ENCODE measurements at regions not wholly inside any gene's neighbourhood (a gene's known extent, or its start where the extent isn't known, plus 50 kb on each side); places are given as distances from the start of the nearest gene placed in this dataset.

DNA sequence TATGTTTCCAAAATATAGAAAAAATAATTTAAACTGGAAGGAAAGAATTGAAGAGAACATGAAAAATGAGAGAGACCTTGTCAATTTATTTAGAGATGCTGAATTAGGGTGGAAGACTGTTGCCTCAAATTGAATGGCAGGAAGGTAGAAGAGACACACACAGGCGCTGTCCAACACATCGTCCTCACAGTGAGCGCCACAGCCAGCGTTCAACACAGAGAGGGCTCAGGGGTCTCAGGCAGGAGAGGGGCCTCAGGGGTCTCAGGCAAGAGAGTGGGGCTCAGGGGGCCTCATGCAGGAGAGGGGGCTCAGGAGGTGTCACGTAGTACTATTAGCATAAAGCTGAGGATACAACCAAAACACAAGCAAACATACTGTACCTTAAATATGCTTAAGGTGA is 65.7 kb downstream of the TMEM18 start:
- no peak for DNase-seq

DNA sequence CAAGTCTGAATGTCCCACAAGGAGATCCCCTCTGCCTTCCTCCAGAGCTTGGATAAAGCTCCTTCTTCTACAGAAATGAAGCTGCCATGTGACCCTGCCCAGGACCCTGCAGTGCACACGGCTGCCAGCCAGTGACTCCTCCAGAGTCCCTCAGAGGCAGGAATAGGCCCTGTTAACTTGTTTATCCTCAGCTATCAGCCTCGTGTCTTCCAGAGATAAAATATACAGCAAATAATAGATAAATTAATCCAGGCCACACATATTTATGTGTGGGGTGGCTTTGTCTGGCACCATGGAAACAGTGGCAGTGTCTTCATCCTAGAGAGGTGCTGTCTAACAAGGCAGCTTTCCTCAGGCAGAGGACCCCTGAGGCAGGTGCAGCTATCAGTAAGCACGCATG is 66.7 kb downstream of the TMEM18 start:
- DNase-seq = no peak

DNA sequence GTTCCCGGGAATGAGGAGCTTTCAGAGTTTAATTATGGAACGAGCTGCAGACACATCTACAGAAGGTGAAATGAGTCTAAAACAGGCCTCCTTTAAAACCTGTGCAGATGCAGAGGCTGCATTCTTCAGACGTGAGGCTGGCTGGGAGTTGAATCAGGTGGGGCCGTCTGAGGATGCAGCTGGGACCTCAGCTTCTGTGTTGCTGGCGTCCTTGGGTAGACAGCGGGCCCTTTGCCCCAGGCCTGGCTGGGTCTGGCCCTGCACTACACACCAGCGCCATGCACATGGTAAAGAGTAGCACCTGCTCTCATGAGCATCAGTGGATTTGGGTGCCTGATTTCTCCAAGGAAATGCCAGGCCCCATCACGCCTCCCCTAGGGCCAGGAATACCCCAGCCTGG is 67.3 kb downstream of the TMEM18 start:
- DNase-seq = no peak

DNA sequence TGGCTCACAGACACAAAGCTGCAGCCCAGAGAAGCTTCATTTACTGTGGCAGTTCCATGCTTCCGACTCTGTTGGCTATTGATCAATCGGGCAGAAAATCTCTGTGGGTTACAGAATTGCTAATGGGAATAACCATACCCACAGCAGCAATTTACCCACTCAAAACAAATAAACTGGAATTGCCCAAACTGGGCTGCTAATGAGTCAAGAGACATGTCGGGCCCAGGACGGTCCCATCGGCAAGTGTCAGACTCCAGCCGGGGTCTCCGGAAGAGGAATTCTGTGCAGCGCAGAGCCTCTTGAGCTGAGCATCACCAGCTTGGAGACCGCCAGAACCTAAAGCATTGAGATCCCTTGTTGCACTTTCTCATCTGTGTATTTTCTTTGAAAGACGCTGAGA is 67.8 kb downstream of the TMEM18 start:
- DNase-seq = no peak

DNA sequence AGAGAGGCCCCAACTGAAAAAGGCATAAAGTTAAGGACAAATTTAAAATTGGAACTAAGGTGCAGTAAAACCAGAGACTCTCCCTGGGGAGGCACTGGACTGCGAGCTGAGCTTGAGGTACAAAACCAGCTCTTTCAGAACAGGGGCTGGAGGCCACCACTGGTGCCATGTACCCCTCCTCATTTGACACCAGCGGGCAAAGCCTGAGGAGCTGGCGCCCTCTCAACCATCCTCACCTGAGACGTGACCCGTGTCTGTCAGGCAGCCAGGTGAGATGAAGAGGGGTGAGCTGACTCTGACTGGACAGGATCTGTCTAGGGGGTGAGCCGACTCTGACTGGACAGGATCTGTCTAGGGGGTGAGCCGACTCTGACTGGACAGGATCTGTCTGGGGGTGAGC is 68.5 kb downstream of the TMEM18 start:
- DNase-seq = no peak

DNA sequence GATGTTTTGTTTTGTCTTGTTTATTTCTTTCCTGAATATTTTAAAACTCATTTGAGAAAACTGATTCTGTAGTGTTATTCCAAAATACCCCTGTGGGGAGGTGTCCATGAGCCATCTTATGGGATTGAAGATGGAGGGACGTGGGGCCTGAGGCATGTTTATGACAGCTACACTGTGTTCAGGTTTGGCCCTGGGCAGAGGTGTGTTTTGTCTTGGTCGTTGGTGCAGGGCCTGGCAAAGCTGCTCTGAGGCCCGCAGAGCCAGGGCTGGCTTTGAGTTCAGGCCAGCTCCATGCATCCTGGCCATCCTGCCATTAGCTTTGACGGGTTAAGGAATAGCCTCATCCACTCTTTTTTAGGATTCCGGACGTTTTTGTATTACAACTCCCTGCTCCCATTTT is 68.9 kb downstream of the TMEM18 start:
- no peak for DNase-seq

DNA sequence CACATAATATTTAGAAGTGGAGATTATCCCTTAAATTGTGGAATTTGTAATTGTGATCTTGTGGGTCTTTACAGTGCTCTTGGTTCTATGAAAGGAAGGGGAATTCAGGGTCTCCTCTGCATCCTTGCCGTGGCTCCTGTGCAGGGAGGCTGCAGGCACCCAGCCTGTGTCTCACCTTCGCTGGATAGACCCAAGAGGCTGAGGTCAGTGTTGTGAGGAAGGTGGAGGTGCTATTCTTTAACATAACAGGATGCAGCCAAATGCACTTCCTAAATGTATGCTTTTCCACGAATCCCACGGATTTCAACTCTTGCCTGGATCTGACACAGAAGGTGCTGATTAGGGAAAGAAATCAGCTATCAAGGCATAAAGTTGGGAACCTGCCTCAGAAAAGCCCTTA is 69.5 kb downstream of the TMEM18 start:
- DNase-seq = no peak

DNA sequence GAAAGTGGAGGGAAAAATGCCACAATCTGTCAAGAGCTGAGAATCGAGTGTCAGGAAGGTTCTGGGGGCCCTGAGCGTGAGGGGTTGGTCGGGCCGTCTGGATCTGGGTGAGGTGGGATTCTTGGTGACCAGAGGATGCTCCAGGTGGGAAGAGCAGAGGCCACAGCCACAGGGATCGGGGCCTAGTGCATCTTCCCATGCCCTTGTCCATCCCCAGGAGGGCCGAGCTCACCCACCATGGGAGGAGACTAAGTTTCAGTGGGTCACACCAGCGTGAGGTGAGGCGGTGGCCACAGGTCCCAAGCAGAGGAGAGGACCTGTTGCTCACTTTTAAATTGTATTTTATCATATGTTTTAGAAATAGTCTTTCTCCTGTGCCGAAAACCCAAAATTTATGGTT is 70.0 kb downstream of the TMEM18 start:
- no peak for DNase-seq

DNA sequence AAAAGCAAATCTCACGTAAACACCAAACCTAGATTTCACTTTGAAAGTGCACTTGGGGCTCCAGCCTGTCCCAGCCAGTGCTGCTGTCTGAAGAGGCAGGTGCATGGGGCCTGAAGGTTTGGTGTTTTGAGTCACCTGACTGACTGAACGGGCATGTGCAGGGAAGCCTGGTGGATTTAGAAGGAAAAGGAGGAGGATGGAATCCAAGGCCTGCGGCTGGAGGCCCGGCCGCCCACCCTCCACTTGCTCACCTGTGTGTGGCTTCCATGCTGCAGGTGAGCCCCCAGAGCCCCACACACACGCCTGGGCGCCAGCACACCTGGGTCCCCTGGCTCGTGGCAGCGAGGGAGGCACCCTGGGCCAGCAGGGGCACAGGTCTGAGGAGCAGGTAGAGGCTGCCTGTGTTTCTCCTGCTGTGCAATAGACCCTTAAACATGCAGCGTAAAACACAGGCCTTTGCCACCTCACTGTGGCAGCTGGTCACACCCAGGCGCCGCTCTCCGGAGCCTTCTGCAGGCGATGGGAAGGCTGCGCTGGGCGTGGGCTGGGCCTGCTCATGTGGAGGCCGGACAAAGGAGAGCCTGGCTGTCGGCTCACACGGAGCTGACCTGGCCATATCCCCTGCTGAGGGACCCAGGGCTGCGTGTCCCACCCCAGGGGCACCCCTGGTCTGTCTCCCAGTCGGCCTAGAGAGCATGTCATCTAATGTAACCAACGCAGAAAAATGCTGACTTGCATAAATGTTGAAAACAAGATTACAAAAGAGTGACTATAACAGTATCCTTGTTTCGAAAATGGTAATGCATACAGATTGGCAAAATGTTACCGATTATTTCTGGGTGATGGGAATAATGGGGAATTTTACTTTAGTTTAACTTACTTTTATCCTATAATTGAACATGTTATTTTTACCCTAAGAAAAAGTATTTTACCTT is 71.3 kb downstream of the TMEM18 start:
- DNase-seq = no peak

DNA sequence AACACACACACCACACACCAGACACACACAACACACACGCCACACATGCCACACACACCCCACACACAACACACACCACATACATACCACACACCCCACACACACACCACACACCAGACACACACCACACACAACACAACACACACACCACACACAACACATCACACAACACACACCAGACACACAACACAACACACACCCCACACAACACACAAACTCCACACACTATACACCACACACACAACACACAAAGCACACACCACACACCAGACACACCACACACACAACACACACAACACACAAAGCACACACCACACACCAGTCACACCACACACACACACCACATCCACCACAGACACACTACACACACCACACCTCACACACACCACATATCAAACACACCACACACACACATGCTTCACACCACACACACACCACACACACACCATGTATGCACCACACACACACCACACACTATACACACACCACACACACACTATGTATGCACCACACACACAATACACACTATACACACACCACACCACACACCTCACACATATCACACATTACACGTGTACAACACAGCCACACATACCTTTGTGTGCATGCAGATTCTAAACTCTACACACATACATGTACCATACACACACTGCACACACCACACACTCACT is 72.2 kb downstream of the TMEM18 start:
- no peak for DNase-seq

DNA sequence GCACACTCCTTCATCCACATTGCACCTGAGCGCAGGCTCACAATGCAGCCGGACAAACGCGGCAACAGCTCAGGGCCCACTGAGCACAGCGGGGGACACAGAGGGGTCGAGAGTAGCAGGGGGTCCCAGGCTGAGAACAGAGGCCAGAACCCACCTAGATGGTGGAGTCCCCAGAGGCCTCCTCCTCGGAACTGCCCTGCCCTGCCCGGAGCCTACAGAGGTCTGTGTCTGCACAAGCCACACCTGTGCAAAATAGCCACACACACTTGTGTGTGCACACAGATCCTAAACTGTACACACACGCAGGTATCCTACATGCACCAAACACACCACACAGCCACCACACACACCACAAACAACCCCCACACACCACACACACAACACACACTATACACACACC is 72.8 kb downstream of the TMEM18 start:
- no peak for DNase-seq

DNA sequence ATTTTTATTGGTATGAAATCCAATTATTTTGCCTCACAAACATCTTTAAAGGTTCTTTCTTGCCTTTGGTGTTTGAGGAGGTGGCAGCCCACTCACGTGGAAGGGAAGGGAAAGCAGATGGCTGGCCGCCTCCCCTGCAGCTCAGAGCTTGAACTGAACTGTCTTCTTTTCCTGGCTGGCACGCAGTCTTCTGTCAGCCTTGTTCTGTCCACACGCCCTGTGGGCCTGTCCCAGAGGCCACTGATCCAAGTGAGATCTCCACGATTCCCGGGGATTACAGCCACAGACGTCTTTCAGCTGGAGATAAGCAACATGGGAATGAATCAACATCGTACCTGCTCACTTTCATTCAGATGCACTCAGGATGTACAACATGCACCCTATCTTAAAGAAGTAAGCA is 73.3 kb downstream of the TMEM18 start:
- no peak for DNase-seq

DNA sequence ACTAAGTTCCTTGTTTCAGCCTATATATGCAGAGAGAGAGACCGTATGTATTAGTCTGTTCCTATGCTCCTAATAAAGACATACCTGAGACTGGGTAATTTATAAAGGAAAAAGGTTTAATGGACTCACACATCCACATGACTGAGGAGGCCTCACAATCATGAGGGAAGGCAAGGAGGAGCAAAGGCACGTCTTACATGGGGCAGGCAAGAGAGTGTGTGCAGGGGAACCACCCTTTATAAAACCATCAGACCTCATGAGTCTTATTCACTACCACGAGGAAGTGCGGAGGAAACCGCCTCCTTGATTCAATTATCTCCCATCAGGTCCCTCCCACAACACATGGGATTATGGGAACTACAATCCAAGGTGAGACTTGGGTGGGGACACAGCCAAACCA is 73.8 kb downstream of the TMEM18 start:
- no peak for DNase-seq

DNA sequence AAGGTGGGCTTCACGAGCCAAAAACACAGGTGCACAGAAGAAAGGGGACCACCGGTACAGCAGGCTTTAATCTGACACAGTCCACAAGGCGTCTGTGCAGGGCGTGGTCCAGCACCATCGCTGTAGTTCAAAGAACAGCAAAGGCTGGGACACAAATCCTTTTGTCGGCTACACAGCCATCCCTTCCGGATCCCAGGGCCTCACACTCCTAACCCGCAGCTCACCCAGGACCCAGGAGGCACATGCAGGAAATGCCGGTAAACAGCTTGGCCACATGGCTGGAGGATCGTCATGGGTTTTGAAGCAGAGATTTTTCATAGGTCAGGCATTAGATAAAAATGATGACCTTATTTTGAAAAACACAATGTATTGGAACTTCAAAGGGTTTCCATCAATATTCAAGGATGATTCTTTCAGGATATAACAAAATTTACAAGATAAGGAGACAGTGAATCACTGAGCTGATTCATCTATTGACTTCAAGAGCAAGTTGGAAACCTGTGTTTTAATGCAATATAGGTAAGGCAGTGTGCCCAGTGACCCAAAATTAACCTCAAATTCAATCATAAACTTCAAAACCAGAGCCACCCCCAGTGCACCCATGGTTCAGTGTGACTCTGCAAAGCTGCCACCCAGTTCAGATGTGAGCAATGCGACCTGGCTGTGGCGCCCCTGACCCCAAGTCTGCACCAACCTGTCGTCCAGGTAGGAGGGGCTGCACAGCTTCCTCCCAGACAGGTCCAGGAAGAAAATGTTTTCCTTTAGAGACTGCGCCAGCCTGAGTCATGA is 74.4 kb downstream of the TMEM18 start:
- no peak for DNase-seq

DNA sequence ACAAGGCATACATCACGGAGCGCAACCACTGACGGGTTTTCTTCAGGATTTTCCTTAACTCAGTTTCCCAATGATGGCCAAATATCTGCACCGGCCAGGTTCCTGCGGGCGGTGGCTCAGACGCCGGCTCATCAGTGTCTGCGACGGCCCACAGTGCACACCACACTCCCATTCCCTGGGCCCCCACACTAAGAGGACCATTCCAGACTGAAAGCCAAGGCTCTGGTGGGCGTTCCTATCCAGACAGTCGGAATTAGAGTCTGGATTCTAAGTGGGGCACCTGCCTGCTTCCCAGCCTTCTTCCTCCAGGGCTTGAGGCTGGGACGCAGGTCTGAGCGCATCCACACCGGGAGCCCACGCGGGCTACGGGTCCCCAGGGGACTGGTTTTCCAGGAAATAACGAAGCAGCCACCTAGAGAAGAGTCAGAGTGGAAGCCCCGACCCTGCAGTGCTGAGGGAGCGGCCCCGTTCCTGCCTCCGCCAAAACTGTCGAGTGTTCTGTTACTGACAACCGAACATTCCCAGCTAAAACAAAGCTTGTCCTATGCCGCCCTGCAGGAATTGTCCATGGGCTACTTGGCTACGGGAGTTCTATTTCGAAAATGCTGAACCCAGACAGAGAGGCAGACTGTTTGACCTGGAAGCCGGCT is 75.3 kb downstream of the TMEM18 start:
- no peak for DNase-seq

DNA sequence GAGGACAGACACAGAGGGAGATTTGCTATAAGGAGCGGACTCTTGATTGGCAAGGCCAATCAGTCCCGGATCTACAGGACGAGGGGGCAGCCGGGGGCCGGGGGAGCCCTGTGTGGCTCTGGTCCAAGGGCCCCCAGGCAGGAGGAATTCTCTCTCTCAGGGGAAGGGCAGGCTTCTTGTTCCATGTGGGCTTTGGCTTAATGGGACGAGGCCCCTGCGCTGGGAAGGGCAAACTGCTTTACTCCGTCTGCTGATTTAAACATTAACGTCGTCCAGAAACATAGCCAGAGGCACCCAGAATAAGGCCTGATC is 75.9 kb downstream of the TMEM18 start:
- no peak for DNase-seq

DNA sequence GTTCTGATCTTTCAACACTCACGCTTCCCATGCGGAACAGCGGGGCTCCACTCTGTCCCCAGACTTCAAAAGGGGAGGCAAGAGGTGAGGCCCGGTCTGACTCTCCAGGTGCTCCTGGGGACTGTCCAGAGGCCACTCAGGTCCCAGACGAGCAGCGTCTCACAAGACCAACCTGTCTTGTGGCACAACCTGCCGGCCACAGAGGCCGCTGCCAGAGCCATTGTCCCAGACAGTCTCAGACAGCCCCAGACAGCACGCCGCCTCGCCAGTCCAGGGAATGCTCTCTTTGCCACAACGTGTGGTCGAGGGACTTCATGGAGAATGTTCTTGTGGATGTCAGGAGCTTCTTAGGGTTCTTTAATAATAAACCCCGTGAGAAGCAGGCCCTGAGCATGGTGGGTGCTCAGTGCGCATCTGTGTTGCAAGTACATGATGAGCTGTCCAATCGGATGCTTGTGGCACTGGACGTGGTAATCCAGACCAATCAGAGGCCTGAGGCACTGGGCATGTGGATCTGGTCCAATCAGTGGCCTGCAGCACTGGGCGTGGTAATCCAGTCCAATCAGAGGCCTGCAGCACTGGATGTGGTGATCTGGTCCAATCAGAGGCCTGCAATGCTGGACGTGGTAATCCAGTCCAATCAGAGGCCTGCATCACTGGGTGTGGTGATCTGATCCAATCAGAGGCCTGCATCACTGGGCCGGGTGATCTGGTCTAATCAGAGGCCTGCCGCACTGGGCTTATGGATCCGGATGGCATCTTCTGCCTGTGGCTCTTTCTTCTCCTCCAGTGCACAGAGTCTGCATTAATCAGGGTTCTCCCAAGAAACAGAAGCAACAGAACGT is 76.4 kb downstream of the TMEM18 start:
- no peak for DNase-seq

DNA sequence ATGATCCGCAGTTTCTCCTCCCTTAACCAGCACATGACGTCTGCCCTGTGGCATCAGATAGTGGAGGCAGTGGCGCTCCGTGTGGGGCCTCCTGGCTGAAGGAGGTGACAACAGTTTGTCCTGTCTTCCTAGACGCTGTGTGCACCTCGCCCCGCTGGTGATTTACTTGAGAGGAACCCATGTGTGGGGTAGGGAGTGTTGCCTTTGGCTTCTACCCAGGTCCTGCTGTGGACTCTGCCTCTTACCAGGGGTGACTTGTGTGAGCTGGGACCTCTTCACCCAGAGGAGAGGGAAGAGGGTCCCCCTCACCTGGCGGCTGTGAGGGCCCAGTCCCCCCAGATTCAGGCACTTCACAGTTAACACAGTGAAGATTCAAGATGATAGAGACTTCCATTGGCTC is 77.6 kb downstream of the TMEM18 start:
- no peak for DNase-seq

DNA sequence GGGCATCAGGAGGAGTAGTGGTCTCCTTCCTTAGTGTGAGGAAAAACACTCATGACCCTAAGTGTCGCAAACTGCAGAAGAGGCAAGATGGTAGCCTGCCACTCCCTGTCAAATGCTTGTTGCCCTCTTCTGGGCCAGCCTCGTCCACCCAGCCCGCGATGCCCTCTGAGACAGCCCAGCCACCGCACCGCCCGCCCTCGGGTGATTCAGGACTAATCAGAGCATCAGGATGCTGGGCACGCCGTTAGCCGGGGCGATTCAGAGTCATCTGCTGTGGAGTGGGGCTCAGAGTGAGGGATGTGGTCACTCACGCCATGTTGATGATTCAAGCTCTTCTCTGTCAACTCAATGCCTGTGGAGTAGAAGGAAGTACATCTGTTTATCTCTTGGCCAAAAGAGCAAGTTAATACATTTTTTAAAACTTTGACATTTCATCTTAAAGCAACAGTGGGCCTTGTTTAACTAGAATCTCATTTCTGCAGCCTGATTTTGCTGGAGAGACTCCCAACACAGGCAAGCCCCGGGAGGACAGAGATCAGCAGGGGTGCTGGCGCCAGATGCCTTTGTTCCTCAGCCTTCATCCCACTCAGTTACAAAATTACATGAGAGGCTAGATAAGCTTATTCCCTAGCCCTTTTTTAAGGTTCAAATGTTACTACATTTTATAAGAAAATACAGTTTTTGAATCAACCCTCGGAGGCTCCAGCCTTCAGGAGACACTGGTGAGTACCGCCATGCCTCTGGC is 79.0 kb downstream of the TMEM18 start:
- no peak for DNase-seq

DNA sequence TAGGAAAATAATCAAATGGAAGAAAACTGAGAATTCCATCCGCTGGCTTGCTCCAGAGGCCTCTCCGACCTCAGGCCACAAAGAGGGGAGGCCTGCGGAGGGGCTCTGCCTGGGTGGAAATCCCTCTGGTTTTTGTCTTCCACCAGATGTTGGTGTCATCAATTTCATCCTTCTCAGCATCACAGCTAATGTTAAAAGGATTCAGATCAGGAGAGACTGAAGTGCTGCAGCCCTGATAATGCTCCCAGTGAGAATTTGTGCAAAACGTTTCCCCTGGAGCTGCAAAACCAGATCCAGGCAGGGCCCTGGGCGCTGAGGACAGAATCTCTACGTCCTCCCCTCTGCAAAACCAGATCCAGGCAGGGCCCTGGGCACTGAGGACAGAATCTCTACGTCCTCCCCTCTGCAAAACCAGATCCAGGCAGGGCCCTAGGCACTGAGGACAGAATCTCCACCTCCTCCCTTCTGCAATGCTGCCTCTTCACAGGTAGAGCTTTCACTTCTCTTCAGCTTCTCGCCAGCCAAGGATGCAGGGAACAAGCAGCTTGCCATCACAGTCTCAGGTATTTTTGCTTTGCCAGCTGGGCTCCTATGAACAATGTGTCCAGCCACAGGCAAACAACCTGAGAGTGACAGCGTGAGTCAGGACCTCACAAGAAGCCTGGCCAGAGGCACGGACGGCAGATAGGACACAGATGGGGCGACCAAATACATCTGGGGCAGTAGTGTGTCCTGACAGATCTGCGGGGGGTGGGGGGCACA is 81.2 kb downstream of the TMEM18 start:
- DNase-seq = no peak
